HG03103 (cell line): ENCODE measurements at regions not wholly inside any gene's neighbourhood (a gene's known extent, or its start where the extent isn't known, plus 50 kb on each side); places are given as distances from the start of the nearest gene placed in this dataset.
"Not testable (repeated sequence)": the region's sequence is repeated elsewhere in the genome, so short reads cannot be mapped to it uniquely, and the experiment has no call there.

Experiments used
- ATAC-seq: cut with Tn5 transposase; IDR thresholded peaks from one replicate; pipeline ENCODE4 v1.9.1; 2021; ENCODE audit warnings: low read depth; ENCODE audit not compliant: unreplicated experiment

GRCh38 chr14:40216976-40217375 lies 784.7 kb upstream of the FBXO33 start:
- ATAC-seq, result no peak

DNA sequence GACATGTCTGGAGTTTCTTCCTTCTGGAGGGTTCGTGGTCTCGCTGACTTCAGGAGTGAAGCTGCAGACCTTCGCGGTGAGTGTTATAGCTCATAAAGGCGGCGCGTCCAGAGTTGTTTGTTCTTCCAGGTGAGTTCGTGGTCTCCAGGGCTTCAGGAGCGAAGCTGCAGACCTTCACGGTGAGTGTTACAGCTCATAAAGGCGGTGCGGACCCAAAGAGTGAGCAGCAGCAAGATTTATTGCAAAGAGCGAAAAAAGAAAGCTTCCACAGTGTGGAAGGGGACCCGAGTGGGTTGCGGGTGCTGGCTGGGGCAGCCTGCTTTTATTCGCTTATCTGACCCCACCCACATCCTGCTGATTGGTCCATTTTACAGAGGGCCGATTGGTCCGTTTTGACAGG lies 784.2 kb upstream of the FBXO33 start:
- not testable (repeated sequence) for ATAC-seq

GRCh38 chr14:40213701-40214100 lies 781.5 kb upstream of the FBXO33 start:
- ATAC-seq, result no peak

GRCh38 chr14:40204441-40205175 lies 772.4 kb upstream of the FBXO33 start:
- ATAC-seq, result no peak

DNA sequence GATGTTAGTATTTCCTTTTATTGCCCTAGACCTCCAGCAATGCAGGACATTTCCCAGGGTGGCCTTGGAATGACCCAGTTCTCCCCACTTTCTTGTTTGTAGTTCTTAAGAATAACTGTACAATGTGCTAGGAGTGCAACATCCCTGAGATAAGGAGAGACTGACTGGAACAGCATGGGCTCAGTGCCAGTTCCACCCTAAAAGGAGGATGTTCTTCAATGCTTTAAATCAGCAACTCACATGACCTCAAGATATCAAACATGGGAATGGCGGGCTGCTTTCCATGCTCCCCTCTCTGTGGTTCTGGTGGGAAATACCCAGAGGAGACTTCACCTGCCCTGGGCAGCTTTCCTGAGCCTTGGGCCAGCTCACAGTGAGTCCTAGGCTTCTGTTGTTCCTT lies 766.9 kb upstream of the FBXO33 start:
- ATAC-seq, result no peak

DNA sequence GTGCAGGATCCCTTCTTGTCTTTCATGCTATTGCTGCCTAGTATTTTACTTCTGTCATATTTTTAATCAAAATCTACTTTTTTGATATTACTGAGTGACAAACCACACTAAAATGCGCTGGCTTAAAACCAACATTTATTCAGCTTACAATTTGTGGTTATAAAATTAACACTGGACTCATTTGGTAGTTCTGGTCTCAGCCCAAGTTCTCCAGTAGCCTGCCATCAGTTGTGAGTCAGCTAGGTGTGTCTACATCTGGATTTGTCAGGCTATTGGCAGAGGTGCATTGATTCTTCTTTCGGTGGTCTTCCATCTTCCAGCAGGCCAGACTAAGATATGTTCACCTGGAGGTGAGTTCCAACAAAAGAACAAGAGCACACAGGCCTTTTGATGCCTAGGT lies 765.1 kb upstream of the FBXO33 start:
- no peak for ATAC-seq

DNA sequence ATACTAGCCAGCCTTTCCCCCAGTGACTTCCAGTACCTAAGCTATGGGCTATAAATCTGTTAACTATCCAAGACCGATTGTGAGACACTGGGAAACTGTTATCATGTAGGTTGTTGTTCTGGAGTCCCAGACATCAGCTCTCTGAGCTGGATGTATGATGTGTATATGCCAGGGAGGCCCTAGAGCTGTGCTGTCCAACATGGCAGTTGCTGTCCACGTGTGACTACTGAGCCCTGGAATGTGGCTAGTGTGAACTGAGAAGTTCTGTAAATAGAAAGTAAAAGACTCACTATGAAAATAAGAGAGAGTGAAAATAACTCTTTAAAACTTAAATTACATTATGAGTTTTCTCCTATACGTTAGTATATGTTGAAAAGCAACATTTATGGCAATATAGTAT lies 755.8 kb upstream of the FBXO33 start:
- ATAC-seq, result no peak

DNA sequence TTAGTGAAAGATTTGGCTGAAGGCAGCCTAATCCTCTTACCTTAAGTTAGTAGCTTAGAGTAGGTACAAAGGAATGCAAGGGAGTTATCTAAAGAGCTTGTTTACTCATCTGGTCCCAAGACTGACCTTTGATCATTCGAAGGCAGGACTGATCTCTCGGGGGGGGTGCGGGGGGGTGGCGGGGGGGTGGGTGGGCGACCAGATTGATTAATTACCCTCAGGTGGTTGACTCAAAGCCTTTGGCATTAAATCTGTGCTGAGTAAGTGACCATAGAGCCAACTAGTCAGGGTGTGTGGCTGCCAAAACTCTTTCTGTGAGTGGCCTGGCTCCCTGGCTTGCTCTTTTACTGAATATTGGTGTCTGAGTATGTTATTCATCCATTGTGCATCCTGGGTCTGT lies 731.9 kb upstream of the FBXO33 start:
- no peak for ATAC-seq

DNA sequence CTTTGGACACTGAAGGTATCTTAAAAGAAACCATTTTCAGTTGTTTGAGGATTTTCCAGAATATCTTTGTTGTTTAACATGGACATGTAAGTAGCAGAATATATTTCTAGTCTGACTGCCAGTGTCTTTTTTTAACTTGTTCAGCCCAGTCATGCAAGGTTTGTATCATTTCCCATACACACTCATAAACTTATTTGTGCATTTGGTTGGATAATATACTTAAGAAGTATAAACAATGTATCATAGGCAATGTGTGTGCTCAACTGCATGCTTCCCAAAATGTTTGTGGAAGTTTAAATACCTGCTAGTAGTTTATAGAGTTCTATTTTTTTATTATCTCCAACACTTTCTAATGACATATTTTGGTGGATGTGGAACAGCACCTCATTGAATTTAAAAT lies 707.4 kb upstream of the FBXO33 start:
- ATAC-seq, result no peak

DNA sequence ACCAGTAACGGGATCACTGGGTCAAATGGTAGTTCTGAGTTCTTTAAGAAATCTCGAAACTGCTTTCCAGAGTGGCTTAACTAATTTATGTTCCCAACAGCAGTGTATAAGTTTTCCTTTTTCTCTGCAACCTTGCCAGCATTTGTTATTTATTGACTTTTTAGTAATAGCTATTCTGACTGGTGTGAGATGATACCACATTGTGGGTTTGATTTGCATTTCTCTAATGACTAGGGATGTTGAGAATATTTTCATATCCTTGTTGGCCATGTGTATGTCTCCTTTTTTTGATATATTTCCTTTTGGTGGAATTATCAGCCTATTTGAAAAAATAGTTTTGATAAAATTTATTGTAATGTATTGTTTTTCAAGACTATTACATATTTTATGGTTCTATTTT lies 701.2 kb upstream of the FBXO33 start:
- no peak for ATAC-seq

DNA sequence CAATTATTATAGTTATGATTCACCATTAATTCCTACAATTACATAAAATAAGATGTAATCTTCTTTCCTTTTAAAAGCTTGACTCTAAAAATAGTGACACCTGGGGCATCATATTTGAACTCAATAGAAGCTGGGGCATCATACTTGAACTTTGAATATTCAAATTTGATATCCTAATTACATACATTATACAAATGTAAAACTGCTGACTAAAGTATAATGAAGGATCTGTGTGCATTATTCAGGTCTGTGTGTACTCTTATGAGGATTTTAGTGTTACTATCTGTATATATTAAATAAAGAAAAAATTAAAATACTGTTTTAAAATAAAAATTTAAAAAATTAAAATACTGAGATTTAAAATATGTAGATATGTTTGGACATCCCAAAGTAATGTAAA lies 696.9 kb upstream of the FBXO33 start:
- no peak for ATAC-seq

DNA sequence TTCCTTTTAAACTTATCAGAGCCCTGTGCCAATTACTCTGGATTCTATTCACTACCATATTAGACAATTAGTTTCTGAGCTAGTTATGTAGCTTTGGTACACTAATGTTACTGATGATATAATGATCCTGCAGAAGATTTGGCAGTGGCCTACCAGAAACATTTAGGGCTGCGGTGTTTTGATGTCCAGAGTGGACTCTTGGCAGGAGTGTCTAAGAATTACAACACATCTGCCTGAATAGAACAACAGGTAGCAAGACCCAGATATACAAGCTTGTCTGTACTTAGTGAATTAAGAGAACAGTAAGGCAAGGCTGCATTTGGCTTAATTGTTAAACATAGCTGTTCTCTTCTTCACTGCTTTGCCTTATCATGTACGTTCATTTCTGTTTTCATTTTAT lies 691.6 kb upstream of the FBXO33 start:
- no peak for ATAC-seq

- no peak for ATAC-seq
Measured at GRCh38 chr14:40122968-40123648, 690.9 kb upstream of the FBXO33 start.

DNA sequence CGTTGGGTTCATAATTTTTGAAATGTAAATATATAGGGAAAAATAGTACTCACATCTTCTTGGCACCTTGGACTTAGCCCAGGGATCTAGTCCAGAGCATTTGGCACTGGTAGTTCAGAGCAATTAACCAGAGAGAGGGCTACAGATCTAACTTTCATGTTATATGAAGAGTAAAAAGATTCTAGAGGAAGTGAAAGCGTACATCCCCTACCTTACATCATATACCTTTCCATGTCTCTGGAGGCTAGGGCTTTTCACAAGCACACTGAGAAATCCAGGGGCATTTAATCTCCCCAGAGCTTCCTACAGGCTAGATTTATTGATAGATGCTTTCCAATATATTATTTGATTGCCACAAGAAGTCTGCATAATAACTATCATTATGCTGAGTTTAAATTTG lies 687.5 kb upstream of the FBXO33 start:
- ATAC-seq, result no peak

DNA sequence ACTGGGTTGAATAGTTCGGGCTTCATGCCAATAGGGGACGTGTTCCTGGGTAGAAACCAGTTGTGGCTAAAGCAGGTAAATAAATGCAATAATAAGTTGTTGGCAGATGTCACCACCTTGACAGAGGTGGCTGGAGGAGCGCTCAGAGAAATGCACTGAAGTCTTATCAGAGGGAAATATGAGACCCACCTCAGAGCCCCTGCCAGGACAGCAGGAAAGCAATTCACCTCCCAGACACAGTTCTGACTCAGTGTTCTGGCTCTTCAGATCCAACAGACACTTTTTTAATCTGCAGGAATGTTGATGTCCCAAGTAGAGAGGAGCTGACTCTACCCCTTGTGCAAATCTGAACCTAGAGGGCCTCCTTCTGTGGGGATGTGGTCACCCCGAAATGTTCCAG lies 687.1 kb upstream of the FBXO33 start:
- ATAC-seq, result no peak

- no peak for ATAC-seq
Measured at GRCh38 chr14:40115583-40115982, 683.4 kb upstream of the FBXO33 start.

GRCh38 chr14:40113671-40114070 lies 681.4 kb upstream of the FBXO33 start:
- ATAC-seq, result no peak

- no peak for ATAC-seq
Measured at GRCh38 chr14:40100544-40101196, 668.4 kb upstream of the FBXO33 start.

GRCh38 chr14:40099316-40099715 lies 667.1 kb upstream of the FBXO33 start:
- ATAC-seq, result no peak

DNA sequence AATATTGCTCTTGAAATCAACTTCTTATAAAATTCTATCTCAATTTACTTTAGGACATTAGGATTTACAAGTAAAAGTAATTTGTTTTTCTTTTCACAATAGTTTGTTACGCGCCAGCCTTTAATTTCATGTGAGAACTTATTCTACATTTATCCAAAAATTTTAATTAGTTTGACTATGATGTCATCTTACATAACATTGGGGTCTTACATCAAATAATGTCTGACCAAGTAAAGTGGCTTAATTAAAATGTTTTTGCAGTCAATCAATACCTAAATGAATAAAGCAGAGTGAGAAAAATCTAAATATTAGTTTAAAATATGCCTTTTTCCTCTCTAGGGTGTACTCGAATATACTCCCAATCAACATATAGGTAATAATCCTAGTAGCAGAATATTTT lies 666.2 kb upstream of the FBXO33 start:
- no peak for ATAC-seq

DNA sequence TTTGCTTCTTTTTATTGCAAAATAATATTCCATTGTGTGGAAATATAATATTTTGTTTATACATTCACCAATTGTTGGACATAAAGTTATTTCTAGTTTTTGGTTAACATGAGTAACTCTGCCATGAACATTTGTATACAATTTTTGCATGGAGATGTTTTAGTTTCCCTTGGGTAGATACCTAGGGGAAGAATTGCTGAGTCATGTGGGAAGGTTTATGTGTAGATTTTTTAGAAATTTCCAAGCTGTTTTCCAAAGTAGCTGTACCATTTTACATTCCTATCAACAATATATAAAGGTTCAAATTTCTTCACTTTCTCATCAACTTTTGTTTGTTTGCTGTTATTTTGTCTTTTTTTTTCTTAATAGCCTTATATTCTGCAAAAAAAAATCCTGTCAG lies 664.7 kb upstream of the FBXO33 start:
- ATAC-seq, result no peak

GRCh38 chr14:40093800-40094199 lies 661.6 kb upstream of the FBXO33 start:
- ATAC-seq, result no peak
